ENCODE measurements at regions not wholly inside any gene's neighbourhood (a gene's known extent, or its start where the extent isn't known, plus 50 kb on each side); places are given as distances from the start of the nearest gene placed in this dataset.

GRCh38 chr10:3620818-3621217 lies 164.2 kb downstream of the KLF6 start:
- no peak overlapping the region for H3K27ac ChIP-seq (ENCODE audit: low read length)
- H3K9ac ChIP-seq (ENCODE audit: low read length): no peak overlapping the region
- H3K4me1 ChIP-seq (ENCODE audit: control insufficient read depth, low read depth, low read length): peaks cover 16% of the 10 kb centered on the region
- peaks cover 9% of the 10 kb centered on the region for H3K9me3 ChIP-seq (ENCODE audit: control insufficient read depth, low read depth, low read length)
- no peaks in the 10 kb centered on the region for H3K27me3 ChIP-seq (ENCODE audit: control insufficient read depth, insufficient read depth, low read length)
- H3K4me3 ChIP-seq (ENCODE audit: low read length): no peak overlapping the region
- no peaks in the 10 kb centered on the region for H3K36me3 ChIP-seq (ENCODE audit: control insufficient read depth, low read depth, low read length)

- no peak overlapping the region for H3K27ac ChIP-seq (ENCODE audit: low read length)
- peaks cover 9% of the 10 kb centered on the region for H3K9me3 ChIP-seq (ENCODE audit: control insufficient read depth, low read depth, low read length)
- H3K27me3 ChIP-seq (ENCODE audit: control insufficient read depth, insufficient read depth, low read length): no peaks in the 10 kb centered on the region
- no peak overlapping the region for H3K9ac ChIP-seq (ENCODE audit: low read length)
- H3K4me3 ChIP-seq (ENCODE audit: low read length): no peak overlapping the region
- no peaks in the 10 kb centered on the region for H3K36me3 ChIP-seq (ENCODE audit: control insufficient read depth, low read depth, low read length)
- H3K4me1 ChIP-seq (ENCODE audit: control insufficient read depth, low read depth, low read length): peaks cover 7% of the 10 kb centered on the region
Observed at GRCh38 chr10:3619241-3619640, 165.8 kb downstream of the KLF6 start.

GRCh38 chr10:3616880-3617279 lies 168.1 kb downstream of the KLF6 start:
- no peaks in the 10 kb centered on the region for H3K36me3 ChIP-seq (ENCODE audit: control insufficient read depth, low read depth, low read length)
- H3K9ac ChIP-seq (ENCODE audit: low read length): no peak overlapping the region
- peaks cover 17% of the 10 kb centered on the region for H3K9me3 ChIP-seq (ENCODE audit: control insufficient read depth, low read depth, low read length)
- no peak overlapping the region for H3K4me3 ChIP-seq (ENCODE audit: low read length)
- H3K27me3 ChIP-seq (ENCODE audit: control insufficient read depth, insufficient read depth, low read length): no peaks in the 10 kb centered on the region
- H3K4me1 ChIP-seq (ENCODE audit: control insufficient read depth, low read depth, low read length): no peaks in the 10 kb centered on the region
- H3K27ac ChIP-seq (ENCODE audit: low read length): no peak overlapping the region

- H3K9ac ChIP-seq (ENCODE audit: low read length): no peak overlapping the region
- no peaks in the 10 kb centered on the region for H3K4me1 ChIP-seq (ENCODE audit: control insufficient read depth, low read depth, low read length)
- no peak overlapping the region for H3K27ac ChIP-seq (ENCODE audit: low read length)
- peaks cover 23% of the 10 kb centered on the region for H3K9me3 ChIP-seq (ENCODE audit: control insufficient read depth, low read depth, low read length)
- no peaks in the 10 kb centered on the region for H3K36me3 ChIP-seq (ENCODE audit: control insufficient read depth, low read depth, low read length)
- H3K27me3 ChIP-seq (ENCODE audit: control insufficient read depth, insufficient read depth, low read length): no peaks in the 10 kb centered on the region
- no peak overlapping the region for H3K4me3 ChIP-seq (ENCODE audit: low read length)
Observed at GRCh38 chr10:3613318-3613717, 171.7 kb downstream of the KLF6 start.

GRCh38 chr10:3612183-3613001 lies 172.6 kb downstream of the KLF6 start:
- H3K9ac ChIP-seq (ENCODE audit: low read length): no peak overlapping the region
- H3K4me1 ChIP-seq (ENCODE audit: control insufficient read depth, low read depth, low read length): no peaks in the 10 kb centered on the region
- H3K4me3 ChIP-seq (ENCODE audit: low read length): no peak overlapping the region
- peaks cover 24% of the 10 kb centered on the region for H3K9me3 ChIP-seq (ENCODE audit: control insufficient read depth, low read depth, low read length)
- no peaks in the 10 kb centered on the region for H3K27me3 ChIP-seq (ENCODE audit: control insufficient read depth, insufficient read depth, low read length)
- H3K36me3 ChIP-seq (ENCODE audit: control insufficient read depth, low read depth, low read length): no peaks in the 10 kb centered on the region
- no peak overlapping the region for H3K27ac ChIP-seq (ENCODE audit: low read length)

GRCh38 chr10:3606309-3606708 lies 178.7 kb downstream of the KLF6 start:
- H3K9me3 ChIP-seq (ENCODE audit: control insufficient read depth, low read depth, low read length): peaks cover 11% of the 10 kb centered on the region
- H3K4me3 ChIP-seq (ENCODE audit: low read length): no peak overlapping the region
- no peaks in the 10 kb centered on the region for H3K27me3 ChIP-seq (ENCODE audit: control insufficient read depth, insufficient read depth, low read length)
- no peaks in the 10 kb centered on the region for H3K36me3 ChIP-seq (ENCODE audit: control insufficient read depth, low read depth, low read length)
- no peak overlapping the region for H3K9ac ChIP-seq (ENCODE audit: low read length)
- H3K4me1 ChIP-seq (ENCODE audit: control insufficient read depth, low read depth, low read length): no peaks in the 10 kb centered on the region
- H3K27ac ChIP-seq (ENCODE audit: low read length): no peak overlapping the region

GRCh38 chr10:3605882-3606281 lies 179.1 kb downstream of the KLF6 start:
- Histone ChIP-seq H3K27me3 (ENCODE audit: control insufficient read depth, insufficient read depth, low read length) (no peaks in the 10 kb centered on the region), H3K9me3 (ENCODE audit: control insufficient read depth, low read depth, low read length) (peaks cover 11% of the 10 kb centered on the region), H3K4me3 (ENCODE audit: low read length) (no peak overlapping the region), H3K36me3 (ENCODE audit: control insufficient read depth, low read depth, low read length) (no peaks in the 10 kb centered on the region), H3K27ac (ENCODE audit: low read length) (no peak overlapping the region), H3K4me1 (ENCODE audit: control insufficient read depth, low read depth, low read length) (no peaks in the 10 kb centered on the region), H3K9ac (ENCODE audit: low read length) (no peak overlapping the region)

- no peaks in the 10 kb centered on the region for H3K27me3 ChIP-seq (ENCODE audit: control insufficient read depth, insufficient read depth, low read length)
- H3K36me3 ChIP-seq (ENCODE audit: control insufficient read depth, low read depth, low read length): no peaks in the 10 kb centered on the region
- H3K27ac ChIP-seq (ENCODE audit: low read length): no peak overlapping the region
Observed at GRCh38 chr10:3595736-3596135, 189.3 kb downstream of the KLF6 start.

GRCh38 chr10:3593611-3594010 lies 191.4 kb downstream of the KLF6 start:
- Histone ChIP-seq H3K27me3 (ENCODE audit: control insufficient read depth, insufficient read depth, low read length) (no peaks in the 10 kb centered on the region), H3K4me1 (ENCODE audit: control insufficient read depth, low read depth, low read length) (no peaks in the 10 kb centered on the region), H3K9ac (ENCODE audit: low read length) (no peak overlapping the region), H3K9me3 (ENCODE audit: control insufficient read depth, low read depth, low read length) (no peaks in the 10 kb centered on the region), H3K4me3 (ENCODE audit: low read length) (no peak overlapping the region), H3K27ac (ENCODE audit: low read length) (no peak overlapping the region), H3K36me3 (ENCODE audit: control insufficient read depth, low read depth, low read length) (no peaks in the 10 kb centered on the region)

More at GRCh38 chr10:3595736-3596135, 189.3 kb downstream of the KLF6 start:
- Histone ChIP-seq H3K9ac (ENCODE audit: low read length) (no peak overlapping the region), H3K9me3 (ENCODE audit: control insufficient read depth, low read depth, low read length) (no peaks in the 10 kb centered on the region), H3K4me1 (ENCODE audit: control insufficient read depth, low read depth, low read length) (no peaks in the 10 kb centered on the region), H3K4me3 (ENCODE audit: low read length) (no peak overlapping the region)

- Histone ChIP-seq H3K36me3 (ENCODE audit: control insufficient read depth, low read depth, low read length) (no peaks in the 10 kb centered on the region), H3K4me3 (ENCODE audit: low read length) (no peak overlapping the region), H3K9ac (ENCODE audit: low read length) (no peak overlapping the region), H3K4me1 (ENCODE audit: control insufficient read depth, low read depth, low read length) (no peaks in the 10 kb centered on the region), H3K27me3 (ENCODE audit: control insufficient read depth, insufficient read depth, low read length) (no peaks in the 10 kb centered on the region), H3K9me3 (ENCODE audit: control insufficient read depth, low read depth, low read length) (no peaks in the 10 kb centered on the region), H3K27ac (ENCODE audit: low read length) (no peak overlapping the region)
Observed at GRCh38 chr10:3592424-3592823, 192.6 kb downstream of the KLF6 start.

GRCh38 chr10:3588816-3589215 lies 196.2 kb downstream of the KLF6 start:
- Histone ChIP-seq H3K27ac (ENCODE audit: low read length) (no peak overlapping the region), H3K36me3 (ENCODE audit: control insufficient read depth, low read depth, low read length) (no peaks in the 10 kb centered on the region), H3K9me3 (ENCODE audit: control insufficient read depth, low read depth, low read length) (no peaks in the 10 kb centered on the region), H3K27me3 (ENCODE audit: control insufficient read depth, insufficient read depth, low read length) (no peaks in the 10 kb centered on the region), H3K4me3 (ENCODE audit: low read length) (no peak overlapping the region), H3K4me1 (ENCODE audit: control insufficient read depth, low read depth, low read length) (no peaks in the 10 kb centered on the region), H3K9ac (ENCODE audit: low read length) (no peak overlapping the region)

GRCh38 chr10:3588346-3588745 lies 196.7 kb downstream of the KLF6 start:
- no peak overlapping the region for H3K9ac ChIP-seq (ENCODE audit: low read length)
- H3K27me3 ChIP-seq (ENCODE audit: control insufficient read depth, insufficient read depth, low read length): no peaks in the 10 kb centered on the region
- no peaks in the 10 kb centered on the region for H3K4me1 ChIP-seq (ENCODE audit: control insufficient read depth, low read depth, low read length)
- H3K36me3 ChIP-seq (ENCODE audit: control insufficient read depth, low read depth, low read length): no peaks in the 10 kb centered on the region
- H3K4me3 ChIP-seq (ENCODE audit: low read length): no peak overlapping the region
- no peak overlapping the region for H3K27ac ChIP-seq (ENCODE audit: low read length)
- H3K9me3 ChIP-seq (ENCODE audit: control insufficient read depth, low read depth, low read length): no peaks in the 10 kb centered on the region
